ENCODE measurements at regions not wholly inside any gene's neighbourhood (a gene's known extent, or its start where the extent isn't known, plus 50 kb on each side); places are given as distances from the start of the nearest gene placed in this dataset.

DNA sequence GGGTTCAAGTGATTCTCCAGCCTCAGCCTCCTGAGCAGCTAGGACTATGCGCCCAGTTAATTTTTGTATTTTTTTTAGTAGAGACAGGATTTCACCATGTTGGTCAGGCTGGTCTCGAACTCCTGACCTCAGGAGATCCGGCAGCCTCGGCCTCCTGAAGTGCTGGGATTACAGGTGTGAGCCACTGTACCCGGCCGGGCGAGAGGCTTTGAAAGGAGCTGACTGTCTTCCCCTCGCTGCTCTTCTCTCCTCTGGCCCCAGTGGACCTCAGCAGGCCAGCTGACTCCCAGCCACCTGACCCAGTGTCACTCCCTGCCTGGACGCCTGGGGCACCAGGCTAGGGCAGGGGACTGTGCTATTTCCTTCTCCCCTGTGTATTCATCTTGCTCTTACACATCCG lies 89.5 kb upstream of the ANKRD55 start:
- Histone ChIP-seq H3K9ac (ENCODE audit: control insufficient read depth, extremely low read depth, insufficient read depth, low read length) (no peak overlapping the region), H2AFZ (ENCODE audit: control insufficient read depth, low read length) (no peak overlapping the region), H3K4me3 (ENCODE audit: control insufficient read depth in 2 of 3, extremely low read depth in 1 of 3, insufficient read depth in 2 of 3, low read depth in 1 of 3, low read length in 3 of 3) (no peak overlapping the region), H3K79me2 (ENCODE audit: control insufficient read depth, insufficient read depth, low read length) (no peaks in the 10 kb centered on the region), H3K36me3 (ENCODE audit: control insufficient read depth in 2 of 2, extremely low read depth in 1 of 2, insufficient read depth in 2 of 2, low read length in 2 of 2) (no peaks in the 10 kb centered on the region), H4K20me1 (ENCODE audit: control insufficient read depth, extremely low read depth, insufficient read depth, low read length) (no peaks in the 10 kb centered on the region), H3K9me1 (ENCODE audit: control insufficient read depth, extremely low read depth, insufficient read depth, low read length) (no peaks in the 10 kb centered on the region), H3K27me3 (ENCODE audit: control insufficient read depth, extremely low read depth, insufficient read depth, low read length) (no peaks in the 10 kb centered on the region), H3K9me3 (ENCODE audit: control insufficient read depth, low read depth, low read length) (no peaks in the 10 kb centered on the region), H3K4me1 (ENCODE audit: control insufficient read depth, extremely low read depth, insufficient read depth, low read length) (peaks cover 4% of the 10 kb centered on the region), H3K27ac (ENCODE audit: control insufficient read depth, insufficient read depth, low read length) (no peak overlapping the region), H3K4me2 (ENCODE audit: control insufficient read depth, extremely low read depth, insufficient read depth, low read depth, low read length) (no peak overlapping the region)
- DNase-seq (ENCODE audit: low read depth, low spot score) (no peak), FAIRE-seq (no peak)
- TF ChIP-seq, protein P1, sequence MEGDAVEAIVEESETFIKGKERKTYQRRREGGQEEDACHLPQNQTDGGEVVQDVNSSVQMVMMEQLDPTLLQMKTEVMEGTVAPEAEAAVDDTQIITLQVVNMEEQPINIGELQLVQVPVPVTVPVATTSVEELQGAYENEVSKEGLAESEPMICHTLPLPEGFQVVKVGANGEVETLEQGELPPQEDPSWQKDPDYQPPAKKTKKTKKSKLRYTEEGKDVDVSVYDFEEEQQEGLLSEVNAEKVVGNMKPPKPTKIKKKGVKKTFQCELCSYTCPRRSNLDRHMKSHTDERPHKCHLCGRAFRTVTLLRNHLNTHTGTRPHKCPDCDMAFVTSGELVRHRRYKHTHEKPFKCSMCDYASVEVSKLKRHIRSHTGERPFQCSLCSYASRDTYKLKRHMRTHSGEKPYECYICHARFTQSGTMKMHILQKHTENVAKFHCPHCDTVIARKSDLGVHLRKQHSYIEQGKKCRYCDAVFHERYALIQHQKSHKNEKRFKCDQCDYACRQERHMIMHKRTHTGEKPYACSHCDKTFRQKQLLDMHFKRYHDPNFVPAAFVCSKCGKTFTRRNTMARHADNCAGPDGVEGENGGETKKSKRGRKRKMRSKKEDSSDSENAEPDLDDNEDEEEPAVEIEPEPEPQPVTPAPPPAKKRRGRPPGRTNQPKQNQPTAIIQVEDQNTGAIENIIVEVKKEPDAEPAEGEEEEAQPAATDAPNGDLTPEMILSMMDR (optimal IDR thresholded peaks at IDR 0.05 in 1 of 3, IDR thresholded peaks at IDR 0.05 in 1 of 3, conservative IDR thresholded peaks at IDR 0.05 in 1 of 3; ENCODE audit: extremely low read depth in 1 of 3, insufficient read depth in 2 of 3, low read length in 3 of 3): no peak
- TF ChIP-seq EZH2 (IDR thresholded peaks at IDR 0.05; ENCODE audit: low read length): no peak
- dilution Hi-C loops (cut with MboI; ENCODE audit: extremely low pct_ligation_motif_present, low sequenced_read_pairs): no loop called here

DNA sequence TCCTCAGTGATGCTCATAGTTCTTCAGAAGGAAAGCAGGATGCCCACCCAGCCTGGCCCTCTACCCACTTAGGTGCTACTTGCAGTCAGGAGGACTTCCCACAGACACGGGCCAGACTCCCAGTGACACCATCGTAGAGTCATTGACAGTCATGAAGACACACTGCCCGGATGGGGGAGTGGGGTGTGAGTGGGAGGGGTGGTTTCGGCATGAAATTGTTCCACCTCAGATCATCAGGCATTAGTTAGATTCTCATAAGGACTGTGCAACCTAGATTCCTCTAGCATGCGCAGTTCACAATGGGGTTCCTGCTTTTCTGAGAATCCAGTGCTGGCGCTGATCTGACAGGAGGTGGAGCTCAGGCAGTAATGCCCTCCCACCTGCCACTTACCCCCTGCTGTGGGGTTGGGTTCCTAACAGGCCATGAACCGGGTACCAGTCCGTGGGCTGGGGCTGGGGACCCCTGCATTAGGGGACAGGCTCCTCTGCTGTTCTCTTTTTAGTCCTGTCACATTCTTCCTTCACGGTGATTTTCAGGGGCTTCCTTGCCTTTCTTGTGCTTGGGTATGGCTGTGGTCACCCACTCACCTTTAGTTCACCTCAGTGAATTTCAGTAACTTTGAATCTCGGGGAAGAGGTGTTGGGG lies 88.2 kb upstream of the ANKRD55 start:
- Histone ChIP-seq H3K4me3 (ENCODE audit: control insufficient read depth in 2 of 3, extremely low read depth in 1 of 3, insufficient read depth in 2 of 3, low read depth in 1 of 3, low read length in 3 of 3) (no peak overlapping the region), H3K79me2 (ENCODE audit: control insufficient read depth, insufficient read depth, low read length) (no peaks in the 10 kb centered on the region), H3K36me3 (ENCODE audit: control insufficient read depth in 2 of 2, extremely low read depth in 1 of 2, insufficient read depth in 2 of 2, low read length in 2 of 2) (no peaks in the 10 kb centered on the region), H3K9me1 (ENCODE audit: control insufficient read depth, extremely low read depth, insufficient read depth, low read length) (no peaks in the 10 kb centered on the region), H3K27me3 (ENCODE audit: control insufficient read depth, extremely low read depth, insufficient read depth, low read length) (no peaks in the 10 kb centered on the region), H3K4me1 (ENCODE audit: control insufficient read depth, extremely low read depth, insufficient read depth, low read length) (peaks cover 4% of the 10 kb centered on the region), H3K4me2 (ENCODE audit: control insufficient read depth, extremely low read depth, insufficient read depth, low read depth, low read length) (no peak overlapping the region), H3K9ac (ENCODE audit: control insufficient read depth, extremely low read depth, insufficient read depth, low read length) (no peak overlapping the region), H3K9me3 (ENCODE audit: control insufficient read depth, low read depth, low read length) (no peaks in the 10 kb centered on the region), H3K27ac (ENCODE audit: control insufficient read depth, insufficient read depth, low read length) (no peak overlapping the region), H2AFZ (ENCODE audit: control insufficient read depth, low read length) (no peak overlapping the region), H4K20me1 (ENCODE audit: control insufficient read depth, extremely low read depth, insufficient read depth, low read length) (no peaks in the 10 kb centered on the region)
- no peak for DNase-seq (ENCODE audit: low read depth, low spot score)
- dilution Hi-C loops (cut with MboI; ENCODE audit: extremely low pct_ligation_motif_present, low sequenced_read_pairs): no loop called here
- TF ChIP-seq, protein P1 (optimal IDR thresholded peaks at IDR 0.05 in 1 of 3, IDR thresholded peaks at IDR 0.05 in 1 of 3, conservative IDR thresholded peaks at IDR 0.05 in 1 of 3; ENCODE audit: extremely low read depth in 1 of 3, insufficient read depth in 2 of 3, low read length in 3 of 3): no peak
- TF ChIP-seq EZH2 (IDR thresholded peaks at IDR 0.05; ENCODE audit: low read length): no peak
- FAIRE-seq: no peak
